Stimulated activated CD8-positive, alpha-beta memory T cell treated with anti-CD3 and anti-CD28 coated beads, Interleukin-2, amount 100 ng/mL, for 48 hours (primary cell): ENCODE measurements at regions not wholly inside any gene's neighbourhood (a gene's known extent, or its start where the extent isn't known, plus 50 kb on each side); places are given as distances from the start of the nearest gene placed in this dataset.
"Not testable (repeated sequence)": the region's sequence is repeated elsewhere in the genome, so short reads cannot be mapped to it uniquely, and the experiment has no call there.

ENCODE experiments used
- DNase-seq, 2 donors: peaks; one replicate each; pipeline ENCODE4 v3.0.0-alpha.2; 2020; ENCODE audit warnings: low read depth in 2 of 2

GRCh38 chr7:131961054-131961680 is 404.7 kb upstream of the PODXL start:
- DNase-seq, result no peak

- DNase-seq, result no peak
Measured at GRCh38 chr7:131959106-131959812, 402.8 kb upstream of the PODXL start.

- no peak for DNase-seq
Measured at GRCh38 chr7:131957338-131958020, 401.1 kb upstream of the PODXL start.

- DNase-seq, result no peak
Measured at GRCh38 chr7:131956864-131957263, 400.4 kb upstream of the PODXL start.

- DNase-seq, result no peak
Measured at GRCh38 chr7:131955679-131956078, 399.3 kb upstream of the PODXL start.

GRCh38 chr7:131953184-131953583 is 396.8 kb upstream of the PODXL start:
- no peak for DNase-seq

- no peak for DNase-seq
Measured at GRCh38 chr7:131952365-131952764, 395.9 kb upstream of the PODXL start.

GRCh38 chr7:131950758-131951157 is 394.3 kb upstream of the PODXL start:
- DNase-seq, result no peak

- no peak for DNase-seq
Measured at GRCh38 chr7:131949659-131950058, 393.2 kb upstream of the PODXL start.

GRCh38 chr7:131948434-131949053 is 392.1 kb upstream of the PODXL start:
- no peak for DNase-seq

GRCh38 chr7:131947661-131948060 is 391.2 kb upstream of the PODXL start:
- DNase-seq, result no peak

GRCh38 chr7:131945957-131946544 is 389.6 kb upstream of the PODXL start:
- no peak for DNase-seq

GRCh38 chr7:131945313-131945911 is 389.0 kb upstream of the PODXL start:
- DNase-seq, result peak; percentile 13 to 14

- DNase-seq, result no peak
Measured at GRCh38 chr7:131944556-131945069, 388.2 kb upstream of the PODXL start.

GRCh38 chr7:131943646-131944045 is 387.2 kb upstream of the PODXL start:
- DNase-seq, result no peak

GRCh38 chr7:131943211-131943610 is 386.8 kb upstream of the PODXL start:
- DNase-seq, result no peak

- DNase-seq, result no peak
Measured at GRCh38 chr7:131942287-131943150, 386.1 kb upstream of the PODXL start.

- no peak for DNase-seq
Measured at GRCh38 chr7:131941291-131941690, 384.9 kb upstream of the PODXL start.

GRCh38 chr7:131940621-131941165 is 384.3 kb upstream of the PODXL start:
- DNase-seq, result no peak

GRCh38 chr7:131938788-131939187 is 382.4 kb upstream of the PODXL start:
- DNase-seq, result not testable (repeated sequence)
